ENCODE measurements at regions not wholly inside any gene's neighbourhood (a gene's known extent, or its start where the extent isn't known, plus 50 kb on each side); places are given as distances from the start of the nearest gene placed in this dataset.
"Not testable (repeated sequence)": the region's sequence is repeated elsewhere in the genome, so short reads cannot be mapped to it uniquely, and the experiment has no call there.

DNA sequence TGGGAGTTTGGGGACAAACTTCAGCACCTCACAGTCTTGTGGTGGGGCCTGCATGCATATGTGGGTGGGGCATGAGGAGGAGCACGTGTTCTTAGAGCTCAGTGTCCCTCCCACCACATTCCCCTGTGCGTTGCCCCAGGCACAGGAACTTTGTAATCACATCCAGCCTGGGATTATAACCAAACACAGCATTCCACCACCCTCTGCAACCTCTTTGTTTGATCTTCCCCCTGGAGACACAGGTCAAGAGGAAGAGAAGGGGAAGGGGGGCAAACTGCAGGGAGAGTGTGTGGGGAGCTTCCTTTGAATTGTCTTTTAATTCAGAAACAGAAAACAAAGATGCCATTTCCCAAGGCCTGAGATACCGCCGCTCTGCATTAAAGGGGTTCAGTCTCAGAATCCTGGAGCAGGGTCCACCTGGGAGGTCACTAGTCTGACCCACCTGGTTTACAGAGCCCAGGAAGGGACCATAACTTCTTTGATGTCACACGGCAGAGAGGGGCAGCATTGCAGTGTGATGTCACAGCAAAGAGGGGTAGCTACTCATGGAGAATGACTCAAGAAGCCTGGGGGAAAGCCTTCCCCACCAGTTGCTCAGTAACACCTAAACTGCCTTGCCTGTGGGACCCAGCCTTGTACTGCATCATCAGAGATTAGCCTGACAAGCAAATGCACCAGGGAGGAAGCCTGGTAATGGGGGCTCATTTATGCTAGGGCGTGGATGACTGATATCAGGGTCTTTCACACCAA is 106.3 kb upstream of the RNU6-1 start:
- H3K9me3 ChIP-seq (ENCODE audit: control insufficient read depth, insufficient read depth, low read length) = no peaks in the 10 kb centered on the region
- peak overlapping the region; percentile 20; the same call in 1 of the 2 replicates for H3K9ac ChIP-seq (ENCODE audit: low read depth, low read length)
- H3K4me1 ChIP-seq (ENCODE audit: insufficient read depth, low read length) = peaks cover 22% of the 10 kb centered on the region
- H3K36me3 ChIP-seq (ENCODE audit: insufficient read depth, low read length) = no peaks in the 10 kb centered on the region

- no peaks in the 10 kb centered on the region for H3K9me3 ChIP-seq (ENCODE audit: control insufficient read depth, insufficient read depth, low read length)
- no peaks in the 10 kb centered on the region for H3K36me3 ChIP-seq (ENCODE audit: insufficient read depth, low read length)
- H3K9ac ChIP-seq (ENCODE audit: low read depth, low read length) = 0 out of 2 replicates have a peak overlapping the region, but pooled peaks have one; percentile 20
- H3K4me1 ChIP-seq (ENCODE audit: insufficient read depth, low read length) = peaks cover 22% of the 10 kb centered on the region
Measured at GRCh38 chr15:67946701-67947100, 106.9 kb upstream of the RNU6-1 start.

- no peaks in the 10 kb centered on the region for H3K9me3 ChIP-seq (ENCODE audit: control insufficient read depth, insufficient read depth, low read length)
- H3K4me1 ChIP-seq (ENCODE audit: insufficient read depth, low read length) = peaks cover 22% of the 10 kb centered on the region
- no peak overlapping the region for H3K9ac ChIP-seq (ENCODE audit: low read depth, low read length)
- H3K36me3 ChIP-seq (ENCODE audit: insufficient read depth, low read length) = no peaks in the 10 kb centered on the region
Measured at GRCh38 chr15:67947254-67948039, 106.7 kb upstream of the PIAS1 start.

GRCh38 chr15:67948215-67948614 is 105.9 kb upstream of the PIAS1 start:
- Histone ChIP-seq H3K9ac (ENCODE audit: low read depth, low read length) (no peak overlapping the region), H3K36me3 (ENCODE audit: insufficient read depth, low read length) (no peaks in the 10 kb centered on the region), H3K9me3 (ENCODE audit: control insufficient read depth, insufficient read depth, low read length) (no peaks in the 10 kb centered on the region; the same call in 1 of the 2 replicates), H3K4me1 (ENCODE audit: insufficient read depth, low read length) (peaks cover 22% of the 10 kb centered on the region)

GRCh38 chr15:67951187-67951586 is 102.9 kb upstream of the PIAS1 start:
- H3K4me1 ChIP-seq (ENCODE audit: insufficient read depth, low read length) = peaks cover 15% of the 10 kb centered on the region
- not testable (repeated sequence) for H3K9me3 ChIP-seq (ENCODE audit: control insufficient read depth, insufficient read depth, low read length); H3K36me3 ChIP-seq (ENCODE audit: insufficient read depth, low read length); H3K9ac ChIP-seq (ENCODE audit: low read depth, low read length)

- Histone ChIP-seq H3K9ac (ENCODE audit: low read depth, low read length) (no peak overlapping the region), H3K9me3 (ENCODE audit: control insufficient read depth, insufficient read depth, low read length) (no peaks in the 10 kb centered on the region; the same call in 1 of the 2 replicates), H3K36me3 (ENCODE audit: insufficient read depth, low read length) (no peaks in the 10 kb centered on the region), H3K4me1 (ENCODE audit: insufficient read depth, low read length) (no peaks in the 10 kb centered on the region)
Measured at GRCh38 chr15:67953299-67953698, 100.8 kb upstream of the PIAS1 start.

DNA sequence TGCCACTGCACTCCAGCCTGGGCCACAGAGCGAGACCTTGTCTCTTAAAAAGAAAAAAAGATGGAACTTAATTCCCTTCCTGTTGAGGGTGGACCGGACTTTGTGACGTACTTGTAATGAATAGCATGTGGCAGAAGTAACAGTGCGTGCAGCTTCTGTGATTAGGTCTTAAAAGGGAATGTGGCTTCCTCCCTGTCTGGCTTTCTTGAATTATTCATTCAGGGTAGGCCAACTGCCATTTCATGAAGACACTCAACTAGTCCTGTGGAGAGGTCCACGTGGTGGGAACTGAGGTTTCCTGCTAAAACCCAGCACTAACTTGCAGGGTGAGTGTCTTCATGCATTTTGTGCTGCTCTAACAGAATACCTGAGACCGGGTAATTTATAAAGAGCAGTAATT is 98.9 kb upstream of the PIAS1 start:
- no peaks in the 10 kb centered on the region for H3K4me1 ChIP-seq (ENCODE audit: insufficient read depth, low read length)
- no peak overlapping the region for H3K9ac ChIP-seq (ENCODE audit: low read depth, low read length)
- H3K36me3 ChIP-seq (ENCODE audit: insufficient read depth, low read length) = no peaks in the 10 kb centered on the region
- no peaks in the 10 kb centered on the region; the same call in 1 of the 2 replicates for H3K9me3 ChIP-seq (ENCODE audit: control insufficient read depth, insufficient read depth, low read length)

- Histone ChIP-seq H3K9ac (ENCODE audit: low read depth, low read length) (no peak overlapping the region), H3K4me1 (ENCODE audit: insufficient read depth, low read length) (peaks cover 7% of the 10 kb centered on the region; the same call in 1 of the 2 replicates), H3K9me3 (ENCODE audit: control insufficient read depth, insufficient read depth, low read length) (no peaks in the 10 kb centered on the region; the same call in 1 of the 2 replicates), H3K36me3 (ENCODE audit: insufficient read depth, low read length) (no peaks in the 10 kb centered on the region)
Measured at GRCh38 chr15:67957435-67958132, 96.5 kb upstream of the PIAS1 start.

DNA sequence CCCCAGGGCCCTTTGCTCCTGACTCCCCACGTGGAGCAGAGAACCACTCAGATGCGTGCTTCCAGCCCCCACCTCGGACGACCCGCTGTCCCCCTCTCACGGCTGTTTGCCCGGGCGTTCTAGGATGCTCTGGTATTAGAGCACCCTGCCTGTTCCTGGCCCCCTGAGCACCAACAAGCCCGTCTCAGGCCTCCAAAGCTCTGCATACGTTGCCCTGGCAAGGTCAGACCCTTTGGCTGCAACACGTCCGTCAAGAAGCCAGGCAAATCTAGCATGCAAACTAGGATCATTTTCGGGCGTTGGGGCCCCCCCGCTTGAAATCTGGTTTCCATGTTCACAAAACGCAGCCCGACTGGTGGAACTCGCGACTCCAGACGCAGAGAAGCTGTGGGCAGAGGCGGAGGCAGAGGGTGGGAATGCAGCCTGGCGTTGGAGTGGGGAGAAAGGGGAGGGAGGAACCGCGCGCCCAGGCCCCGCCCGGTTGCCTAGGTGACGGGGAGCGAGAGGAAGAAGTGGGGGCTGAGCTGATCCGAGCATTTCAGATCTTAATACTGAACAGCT is 86.2 kb upstream of the PIAS1 start:
- Histone ChIP-seq H3K36me3 (ENCODE audit: insufficient read depth, low read length) (no peaks in the 10 kb centered on the region), H3K4me1 (ENCODE audit: insufficient read depth, low read length) (peaks cover 8% of the 10 kb centered on the region; the same call in 1 of the 2 replicates), H3K9me3 (ENCODE audit: control insufficient read depth, insufficient read depth, low read length) (no peaks in the 10 kb centered on the region), H3K9ac (ENCODE audit: low read depth, low read length) (peak overlapping the region; percentile 56; the same call in 1 of the 2 replicates)

GRCh38 chr15:67968564-67968963 is 85.6 kb upstream of the PIAS1 start:
- H3K4me1 ChIP-seq (ENCODE audit: insufficient read depth, low read length) = peaks cover 8% of the 10 kb centered on the region; the same call in 1 of the 2 replicates
- H3K9ac ChIP-seq (ENCODE audit: low read depth, low read length) = peak overlapping the region; percentile 56; the same call in 1 of the 2 replicates
- H3K9me3 ChIP-seq (ENCODE audit: control insufficient read depth, insufficient read depth, low read length) = no peaks in the 10 kb centered on the region
- no peaks in the 10 kb centered on the region for H3K36me3 ChIP-seq (ENCODE audit: insufficient read depth, low read length)

GRCh38 chr15:67968966-67969365 is 85.1 kb upstream of the PIAS1 start:
- Histone ChIP-seq H3K4me1 (ENCODE audit: insufficient read depth, low read length) (peaks cover 8% of the 10 kb centered on the region; the same call in 1 of the 2 replicates), H3K9ac (ENCODE audit: low read depth, low read length) (no peak overlapping the region; the same call in 1 of the 2 replicates), H3K36me3 (ENCODE audit: insufficient read depth, low read length) (no peaks in the 10 kb centered on the region), H3K9me3 (ENCODE audit: control insufficient read depth, insufficient read depth, low read length) (no peaks in the 10 kb centered on the region)

DNA sequence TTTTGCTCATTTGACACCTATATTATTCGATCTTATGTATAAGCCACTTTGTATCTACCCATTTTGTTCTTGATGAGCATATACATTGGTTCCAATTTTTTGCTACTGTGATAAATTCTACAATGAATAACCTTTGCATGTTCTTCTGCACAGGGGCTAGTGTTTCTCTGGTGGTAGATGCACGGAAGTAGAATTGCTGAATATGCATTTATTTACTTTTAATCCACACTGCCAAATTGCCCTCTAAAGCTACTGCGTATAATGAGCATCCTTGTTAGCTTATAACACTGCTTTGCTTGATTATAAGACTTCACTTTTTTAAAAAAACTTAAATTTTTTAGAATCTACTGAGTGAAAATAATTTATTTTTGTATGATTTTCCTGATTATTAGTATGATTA is 84.2 kb upstream of the PIAS1 start:
- Histone ChIP-seq H3K36me3 (ENCODE audit: insufficient read depth, low read length) (no peaks in the 10 kb centered on the region), H3K9me3 (ENCODE audit: control insufficient read depth, insufficient read depth, low read length) (no peaks in the 10 kb centered on the region), H3K9ac (ENCODE audit: low read depth, low read length) (no peak overlapping the region), H3K4me1 (ENCODE audit: insufficient read depth, low read length) (peaks cover 8% of the 10 kb centered on the region; the same call in 1 of the 2 replicates)

DNA sequence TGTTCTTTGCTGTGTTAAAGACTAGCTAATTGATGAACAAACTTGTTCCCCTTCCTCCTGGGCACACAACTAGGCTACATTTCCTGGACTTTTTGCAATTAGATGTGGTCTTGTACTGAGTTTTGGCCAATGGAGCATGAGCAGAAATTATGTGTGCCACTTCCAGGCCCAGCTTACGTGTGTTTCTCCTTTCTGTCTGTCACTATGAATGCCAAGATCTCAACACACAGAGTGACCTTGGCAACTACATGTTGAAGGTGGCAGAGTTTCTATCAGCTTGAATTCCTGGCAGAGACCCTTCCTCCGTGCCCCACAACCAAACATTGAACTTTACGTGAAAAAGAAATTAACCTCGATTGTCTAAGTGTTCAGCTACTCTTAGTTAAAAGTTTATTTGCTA is 81.7 kb upstream of the PIAS1 start:
- H3K36me3 ChIP-seq (ENCODE audit: insufficient read depth, low read length) = no peaks in the 10 kb centered on the region
- H3K4me1 ChIP-seq (ENCODE audit: insufficient read depth, low read length) = peaks cover 8% of the 10 kb centered on the region; the same call in 1 of the 2 replicates

GRCh38 chr15:67973846-67974245 is 80.3 kb upstream of the PIAS1 start:
- no peaks in the 10 kb centered on the region; the same call in 1 of the 2 replicates for H3K9me3 ChIP-seq (ENCODE audit: control insufficient read depth, insufficient read depth, low read length)
- no peak overlapping the region for H3K9ac ChIP-seq (ENCODE audit: low read depth, low read length)
- H3K36me3 ChIP-seq (ENCODE audit: insufficient read depth, low read length) = no peaks in the 10 kb centered on the region
- H3K4me1 ChIP-seq (ENCODE audit: insufficient read depth, low read length) = peaks cover 4% of the 10 kb centered on the region; the same call in 1 of the 2 replicates

More for the DNA sequence above, 81.7 kb upstream of the PIAS1 start:
- Histone ChIP-seq H3K9me3 (ENCODE audit: control insufficient read depth, insufficient read depth, low read length) (no peaks in the 10 kb centered on the region), H3K9ac (ENCODE audit: low read depth, low read length) (no peak overlapping the region)
